ENCODE measurements at regions not wholly inside any gene's neighbourhood (a gene's known extent, or its start where the extent isn't known, plus 50 kb on each side); places are given as distances from the start of the nearest gene placed in this dataset.

- in situ Hi-C loops (cut with MboI; ENCODE audit: low pct_unique_long_range_greater_than_20kb, low sequenced_read_pairs, unreplicated experiment), result no loop called here
- DNase-seq (ENCODE audit: low spot score), result no peak
- no peak for TF ChIP-seq CTCF (IDR thresholded peaks at IDR 0.05; ENCODE audit: extremely low read depth, insufficient read depth, missing control alignments)
These were observed 230.5 kb downstream of the NSG2 start for GRCh38 chr5:174275959-174276358.

GRCh38 chr5:174281089-174281760, 235.7 kb downstream of the NSG2 start:
- in situ Hi-C loops (cut with MboI; ENCODE audit: low pct_unique_long_range_greater_than_20kb, low sequenced_read_pairs, unreplicated experiment), result no loop called here
- no peak for TF ChIP-seq CTCF (IDR thresholded peaks at IDR 0.05; ENCODE audit: extremely low read depth, insufficient read depth, missing control alignments)
- DNase-seq (ENCODE audit: low spot score), result no peak

GRCh38 chr5:174281855-174282254, 236.3 kb downstream of the NSG2 start:
- DNase-seq (ENCODE audit: low spot score), result no peak
- no peak for TF ChIP-seq CTCF (IDR thresholded peaks at IDR 0.05; ENCODE audit: extremely low read depth, insufficient read depth, missing control alignments)
- in situ Hi-C loops (cut with MboI; ENCODE audit: low pct_unique_long_range_greater_than_20kb, low sequenced_read_pairs, unreplicated experiment), result no loop called here

GRCh38 chr5:174282391-174282790, 236.9 kb downstream of the NSG2 start:
- in situ Hi-C loops (cut with MboI; ENCODE audit: low pct_unique_long_range_greater_than_20kb, low sequenced_read_pairs, unreplicated experiment), result no loop called here
- DNase-seq (ENCODE audit: low spot score), result no peak
- no peak for TF ChIP-seq CTCF (IDR thresholded peaks at IDR 0.05; ENCODE audit: extremely low read depth, insufficient read depth, missing control alignments)

GRCh38 chr5:174283211-174284005, 237.9 kb downstream of the NSG2 start:
- in situ Hi-C loops (cut with MboI; ENCODE audit: low pct_unique_long_range_greater_than_20kb, low sequenced_read_pairs, unreplicated experiment), result no loop called here
- TF ChIP-seq CTCF (IDR thresholded peaks at IDR 0.05; ENCODE audit: extremely low read depth, insufficient read depth, missing control alignments), result no peak
- no peak for DNase-seq (ENCODE audit: low spot score)

- in situ Hi-C loops (cut with MboI; ENCODE audit: low pct_unique_long_range_greater_than_20kb, low sequenced_read_pairs, unreplicated experiment), result no loop called here
- no peak for TF ChIP-seq CTCF (IDR thresholded peaks at IDR 0.05; ENCODE audit: extremely low read depth, insufficient read depth, missing control alignments)
- no peak for DNase-seq (ENCODE audit: low spot score)
These were observed 239.4 kb downstream of the NSG2 start for GRCh38 chr5:174284873-174285272.
